GM12875 (cell line): ENCODE measurements at regions not wholly inside any gene's neighbourhood (a gene's known extent, or its start where the extent isn't known, plus 50 kb on each side); places are given as distances from the start of the nearest gene placed in this dataset.

Source experiments
- H3K4me3 ChIP-seq: one replicate; pipeline ENCODE4 v1.5.1; 2011; ENCODE audit warnings: low read depth, low read length, control low read depth
- TF ChIP-seq, protein P1 (sequence below): IDR thresholded peaks from 2 replicates; pipeline ENCODE4 v1.5.1; 2011; ENCODE audit warnings: low read depth, mild to moderate bottlenecking, control low read depth, inconsistent platforms, low read length, moderate library complexity, borderline replicate concordance; ENCODE audit not compliant: insufficient read depth

DNA sequence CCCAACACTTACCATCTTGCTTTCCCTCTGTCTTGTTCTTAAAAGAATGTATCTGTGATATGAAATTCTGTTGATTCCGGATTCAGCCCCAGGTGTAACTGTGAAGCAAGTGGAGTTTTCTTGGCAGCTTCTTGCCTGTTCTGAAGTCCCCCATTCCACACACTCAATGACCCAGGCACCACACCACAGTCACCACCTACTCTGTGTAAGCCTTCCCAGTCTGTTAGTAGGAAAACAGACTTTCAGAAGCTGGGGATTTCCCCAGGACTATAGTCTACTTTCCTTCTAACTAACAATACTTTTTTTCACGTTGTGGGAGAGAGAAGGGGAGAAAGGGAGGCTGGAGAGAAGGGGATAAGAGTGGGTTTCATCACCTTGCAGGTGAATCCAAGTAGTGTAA, 299.1 kb upstream of the PROX1 start:
- H3K4me3 ChIP-seq: no peak overlapping the region
- TF ChIP-seq, protein P1, sequence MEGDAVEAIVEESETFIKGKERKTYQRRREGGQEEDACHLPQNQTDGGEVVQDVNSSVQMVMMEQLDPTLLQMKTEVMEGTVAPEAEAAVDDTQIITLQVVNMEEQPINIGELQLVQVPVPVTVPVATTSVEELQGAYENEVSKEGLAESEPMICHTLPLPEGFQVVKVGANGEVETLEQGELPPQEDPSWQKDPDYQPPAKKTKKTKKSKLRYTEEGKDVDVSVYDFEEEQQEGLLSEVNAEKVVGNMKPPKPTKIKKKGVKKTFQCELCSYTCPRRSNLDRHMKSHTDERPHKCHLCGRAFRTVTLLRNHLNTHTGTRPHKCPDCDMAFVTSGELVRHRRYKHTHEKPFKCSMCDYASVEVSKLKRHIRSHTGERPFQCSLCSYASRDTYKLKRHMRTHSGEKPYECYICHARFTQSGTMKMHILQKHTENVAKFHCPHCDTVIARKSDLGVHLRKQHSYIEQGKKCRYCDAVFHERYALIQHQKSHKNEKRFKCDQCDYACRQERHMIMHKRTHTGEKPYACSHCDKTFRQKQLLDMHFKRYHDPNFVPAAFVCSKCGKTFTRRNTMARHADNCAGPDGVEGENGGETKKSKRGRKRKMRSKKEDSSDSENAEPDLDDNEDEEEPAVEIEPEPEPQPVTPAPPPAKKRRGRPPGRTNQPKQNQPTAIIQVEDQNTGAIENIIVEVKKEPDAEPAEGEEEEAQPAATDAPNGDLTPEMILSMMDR: no peak

DNA sequence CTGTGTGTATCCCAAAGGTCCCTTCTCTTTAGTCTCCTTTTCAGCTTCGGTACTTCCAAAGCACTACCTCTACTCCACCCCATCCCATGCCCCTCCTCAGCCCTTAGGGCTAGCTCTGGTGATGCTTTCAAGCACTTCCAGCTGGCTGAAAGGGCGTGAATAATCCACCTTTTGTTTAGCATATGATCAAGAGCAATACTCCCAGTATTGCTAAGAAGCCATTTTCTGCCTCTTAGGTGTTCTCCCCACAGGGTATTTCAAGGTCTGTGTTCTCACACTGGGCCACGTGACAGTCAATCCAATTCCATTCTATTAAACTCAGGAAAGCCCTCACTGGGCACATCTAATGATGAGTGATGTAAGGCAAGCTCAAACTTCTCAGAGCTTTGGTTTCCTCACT, 298.5 kb upstream of the PROX1 start:
- no peak overlapping the region for H3K4me3 ChIP-seq
- TF ChIP-seq, protein P1: no peak

DNA sequence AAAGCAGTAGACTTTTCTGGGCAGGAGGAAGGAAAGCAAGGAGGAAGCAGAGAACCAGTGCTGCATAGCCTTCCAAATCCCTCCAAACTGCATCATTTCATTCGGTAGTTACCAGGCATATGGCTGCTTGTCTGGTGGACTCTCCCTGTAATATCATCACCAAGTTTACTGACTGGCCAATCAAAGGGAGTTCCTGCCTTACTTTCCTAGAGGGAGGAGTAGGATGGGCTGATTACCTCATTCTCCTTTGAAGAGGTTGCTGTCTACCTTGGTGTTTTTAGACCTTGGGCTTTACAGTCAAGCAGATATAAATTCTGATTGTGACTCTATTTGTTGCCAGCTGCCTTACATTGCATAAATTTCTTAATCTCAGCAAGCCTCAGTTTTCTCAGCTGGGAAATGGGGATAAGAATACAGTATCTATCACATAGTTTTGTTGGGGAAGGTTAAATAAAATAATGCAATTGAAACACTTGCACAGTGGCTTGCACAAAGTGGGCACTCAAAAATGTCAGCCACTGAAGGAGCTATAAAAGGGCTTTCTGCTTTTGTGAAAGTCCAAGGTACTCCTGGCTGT, 297.3 kb upstream of the PROX1 start:
- no peak overlapping the region for H3K4me3 ChIP-seq
- TF ChIP-seq, protein P1: no peak

DNA sequence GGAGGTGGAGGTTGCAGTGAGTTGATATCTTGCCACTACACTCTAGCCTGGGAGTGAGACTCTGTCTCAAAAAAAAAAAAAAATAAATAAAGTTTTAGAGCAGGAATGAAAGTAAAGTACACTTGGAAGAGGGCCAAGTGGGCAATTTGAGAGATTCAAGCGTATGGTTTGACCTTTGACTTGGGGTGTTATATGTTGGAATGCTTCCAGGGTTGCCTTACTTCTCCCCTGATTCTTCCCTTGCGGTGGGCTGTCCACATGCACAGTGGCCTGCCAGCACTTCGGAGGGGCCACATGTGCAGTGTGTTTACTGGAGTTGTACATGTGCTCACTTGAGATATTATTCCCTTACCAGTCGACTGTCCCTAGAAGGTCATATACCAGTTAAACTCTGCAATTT, 295.5 kb upstream of the PROX1 start:
- TF ChIP-seq, protein P1: no peak
- no peak overlapping the region for H3K4me3 ChIP-seq

DNA sequence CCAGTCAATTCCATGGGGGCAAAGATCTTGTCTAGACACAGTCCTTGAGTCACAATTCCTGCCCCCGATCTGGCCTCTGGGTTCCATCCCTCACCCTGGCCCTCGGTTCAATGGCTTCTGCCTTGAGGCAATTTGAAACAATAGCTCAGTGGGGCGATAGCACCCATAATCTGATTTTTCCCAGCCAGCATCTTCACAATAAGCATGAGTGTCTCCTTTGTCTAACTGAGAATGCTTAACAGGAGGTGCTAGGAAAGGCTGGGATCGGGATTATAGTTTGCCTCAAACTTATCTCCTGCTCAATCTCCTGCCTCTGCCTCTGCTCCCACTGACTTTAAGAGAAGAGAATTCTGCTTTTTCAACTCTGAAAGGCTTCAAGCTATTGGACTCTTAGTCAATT, 293.9 kb upstream of the PROX1 start:
- TF ChIP-seq, protein P1: no peak
- H3K4me3 ChIP-seq: no peak overlapping the region

DNA sequence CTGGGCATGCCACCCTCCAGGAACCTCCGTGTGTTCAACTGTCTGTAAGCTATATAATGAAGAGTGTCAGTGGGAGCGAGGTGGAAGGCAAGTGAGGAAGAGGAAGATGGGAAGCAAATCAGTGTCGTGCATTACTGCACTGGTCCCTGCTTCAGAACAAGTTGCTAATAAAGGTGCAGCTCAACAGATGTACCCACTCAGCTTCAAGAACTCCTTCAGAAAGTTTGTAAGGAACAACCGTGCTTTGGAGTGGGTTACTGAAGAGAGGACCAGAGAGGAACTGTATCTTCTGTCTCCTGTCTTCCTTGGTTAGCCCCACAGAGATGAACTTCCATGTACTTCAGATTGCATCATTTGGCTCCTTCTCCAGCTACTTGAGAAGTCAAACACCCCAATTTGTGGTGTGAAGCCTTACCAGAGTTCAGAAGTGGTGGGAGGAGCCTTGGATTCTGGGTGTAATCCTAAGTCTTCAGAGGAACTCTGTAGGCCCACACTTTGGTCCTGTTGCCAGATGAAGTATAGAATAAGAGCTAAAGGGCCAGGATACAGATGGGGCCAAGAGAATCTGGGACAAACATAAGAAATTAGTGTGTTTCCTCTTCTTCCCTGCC, 290.5 kb upstream of the PROX1 start:
- no peak overlapping the region for H3K4me3 ChIP-seq
- TF ChIP-seq, protein P1: no peak

DNA sequence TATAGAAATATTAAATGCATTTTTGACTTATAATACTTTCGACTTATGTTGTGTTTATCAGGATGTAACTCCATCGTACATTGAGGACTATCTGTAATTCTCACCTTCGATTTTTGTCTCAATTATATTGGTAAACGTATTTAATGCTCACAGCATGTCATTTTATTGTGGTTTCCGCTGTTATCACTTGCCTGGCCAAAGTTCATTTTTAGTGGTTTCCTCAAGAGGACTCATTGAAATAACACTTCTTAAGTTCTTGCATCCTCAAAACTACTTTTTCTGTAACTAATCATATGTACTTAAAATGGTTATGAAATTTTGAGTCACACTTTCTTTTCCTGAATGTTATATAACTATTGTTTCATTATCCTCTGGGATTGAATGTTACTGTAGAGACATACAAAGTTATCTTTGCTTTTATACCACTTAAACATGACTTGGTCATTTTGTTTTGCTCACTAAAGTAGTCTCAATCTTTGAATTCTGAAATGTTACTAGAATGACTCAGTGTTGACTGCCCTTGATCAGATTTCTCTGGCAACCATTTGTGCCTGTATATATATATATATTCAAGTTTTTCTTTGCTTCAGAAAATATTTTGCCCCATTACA, 289.6 kb upstream of the PROX1 start:
- TF ChIP-seq, protein P1: no peak
- H3K4me3 ChIP-seq: no peak overlapping the region
